BLaER1 (cell line): ENCODE measurements at regions not wholly inside any gene's neighbourhood (a gene's known extent, or its start where the extent isn't known, plus 50 kb on each side); places are given as distances from the start of the nearest gene placed in this dataset.
A peak's percentile ranks its signal among the peaks of the same experiment; 100 is the strongest.

Experiments
- H3K27ac ChIP-seq: shearing (Covaris generic); formaldehyde crosslinking; 2 replicates; pipeline ENCODE4 v1.8.1; 2022
- H3K27me3 ChIP-seq: shearing (Covaris generic); formaldehyde crosslinking; 2 replicates; pipeline ENCODE4 v1.8.1; 2022
- H3K36me3 ChIP-seq: shearing (Covaris generic); formaldehyde crosslinking; 2 replicates; pipeline ENCODE4 v1.8.1; 2022
- H3K4me1 ChIP-seq: shearing (Covaris generic); formaldehyde crosslinking; 2 replicates; pipeline ENCODE4 v1.8.1; 2022
- H3K4me2 ChIP-seq: shearing (Covaris generic); formaldehyde crosslinking; 2 replicates; pipeline ENCODE4 v1.8.1; 2022
- H3K4me3 ChIP-seq: shearing (Covaris generic); formaldehyde crosslinking; 2 replicates; pipeline ENCODE4 v1.8.1; 2022
- H3K9ac ChIP-seq: shearing (Covaris generic); formaldehyde crosslinking; 2 replicates; pipeline ENCODE4 v1.8.1; 2022
- H3K9me3 ChIP-seq: shearing (Covaris generic); formaldehyde crosslinking; 2 replicates; pipeline ENCODE4 v1.8.1; 2022
- H4K20me1 ChIP-seq: shearing (Covaris generic); formaldehyde crosslinking; 2 replicates; pipeline ENCODE4 v1.8.1; 2022
- Cebpa-rat ChIP-seq: shearing (Covaris generic); IDR thresholded peaks from 2 replicates; pipeline ENCODE4 v1.8.1; 2022

- Histone ChIP-seq H4K20me1 (no peaks in the 10 kb centered on the region), H3K9me3 (no peaks in the 10 kb centered on the region), H3K4me3 (no peak overlapping the region), H3K9ac (no peak overlapping the region), H3K27me3 (no peaks in the 10 kb centered on the region), H3K36me3 (no peaks in the 10 kb centered on the region), H3K27ac (no peak overlapping the region), H3K4me2 (no peak overlapping the region), H3K4me1 (no peaks in the 10 kb centered on the region)
- no peak for TF ChIP-seq Cebpa-rat
Observed at GRCh38 chr14:56461276-56462275, 118.0 kb upstream of the TMEM260 start.

- Histone ChIP-seq H3K27me3 (no peaks in the 10 kb centered on the region), H3K27ac (no peak overlapping the region), H3K9me3 (no peaks in the 10 kb centered on the region), H3K4me3 (no peak overlapping the region), H3K4me1 (no peaks in the 10 kb centered on the region), H3K36me3 (no peaks in the 10 kb centered on the region), H4K20me1 (no peaks in the 10 kb centered on the region), H3K9ac (no peak overlapping the region), H3K4me2 (no peak overlapping the region)
- no peak for TF ChIP-seq Cebpa-rat
Observed at GRCh38 chr14:56463271-56463890, 116.2 kb upstream of the TMEM260 start.

- no peaks in the 10 kb centered on the region for H3K36me3 ChIP-seq
- H3K4me2 ChIP-seq: no peak overlapping the region
- H3K4me3 ChIP-seq: no peak overlapping the region
- H3K9me3 ChIP-seq: peaks cover 5% of the 10 kb centered on the region; the same call in 1 of the 2 replicates
- no peaks in the 10 kb centered on the region for H3K4me1 ChIP-seq
- H3K27ac ChIP-seq: no peak overlapping the region
- H3K9ac ChIP-seq: no peak overlapping the region
- TF ChIP-seq Cebpa-rat: no peak
- no peaks in the 10 kb centered on the region for H4K20me1 ChIP-seq
- no peaks in the 10 kb centered on the region for H3K27me3 ChIP-seq
Observed at GRCh38 chr14:56471056-56471455, 108.5 kb upstream of the TMEM260 start.

- Histone ChIP-seq H3K9ac (no peak overlapping the region), H3K27ac (no peak overlapping the region), H3K36me3 (no peaks in the 10 kb centered on the region), H3K27me3 (no peaks in the 10 kb centered on the region), H3K4me3 (no peak overlapping the region), H3K9me3 (no peaks in the 10 kb centered on the region), H3K4me2 (no peak overlapping the region), H4K20me1 (no peaks in the 10 kb centered on the region), H3K4me1 (peaks cover 4% of the 10 kb centered on the region; the same call in 1 of the 2 replicates)
- TF ChIP-seq Cebpa-rat: no peak
Observed at GRCh38 chr14:56474419-56475022, 105.1 kb upstream of the TMEM260 start.

GRCh38 chr14:56482310-56482911 is 97.2 kb upstream of the TMEM260 start:
- H3K4me3 ChIP-seq: no peak overlapping the region
- no peaks in the 10 kb centered on the region for H3K27me3 ChIP-seq
- no peaks in the 10 kb centered on the region for H4K20me1 ChIP-seq
- no peak overlapping the region for H3K4me2 ChIP-seq
- H3K9me3 ChIP-seq: no peaks in the 10 kb centered on the region
- peak; percentile 74; the same call in 1 of the 2 replicates for TF ChIP-seq Cebpa-rat
- H3K36me3 ChIP-seq: no peaks in the 10 kb centered on the region
- no peak overlapping the region for H3K9ac ChIP-seq
- peaks cover 4% of the 10 kb centered on the region; the same call in 1 of the 2 replicates for H3K4me1 ChIP-seq
- no peak overlapping the region for H3K27ac ChIP-seq

- no peak for TF ChIP-seq Cebpa-rat
- Histone ChIP-seq H3K9ac (no peak overlapping the region), H3K4me1 (peaks cover 15% of the 10 kb centered on the region), H3K27me3 (no peaks in the 10 kb centered on the region), H4K20me1 (no peaks in the 10 kb centered on the region), H3K9me3 (no peaks in the 10 kb centered on the region), H3K36me3 (no peaks in the 10 kb centered on the region), H3K4me2 (no peak overlapping the region), H3K4me3 (no peak overlapping the region), H3K27ac (no peak overlapping the region)
Observed at GRCh38 chr14:56487090-56487667, 92.4 kb upstream of the TMEM260 start.

- no peak overlapping the region for H3K9ac ChIP-seq
- TF ChIP-seq Cebpa-rat: no peak
- H3K4me1 ChIP-seq: peaks cover 18% of the 10 kb centered on the region
- no peaks in the 10 kb centered on the region for H3K36me3 ChIP-seq
- H3K27me3 ChIP-seq: no peaks in the 10 kb centered on the region
- no peaks in the 10 kb centered on the region for H4K20me1 ChIP-seq
- H3K4me2 ChIP-seq: no peak overlapping the region
- H3K4me3 ChIP-seq: no peak overlapping the region
- no peaks in the 10 kb centered on the region for H3K9me3 ChIP-seq
- H3K27ac ChIP-seq: no peak overlapping the region
Observed at GRCh38 chr14:56487761-56488160, 91.8 kb upstream of the TMEM260 start.

- Histone ChIP-seq H3K27ac (no peak overlapping the region), H4K20me1 (no peaks in the 10 kb centered on the region), H3K36me3 (no peaks in the 10 kb centered on the region), H3K9me3 (no peaks in the 10 kb centered on the region), H3K4me2 (no peak overlapping the region), H3K4me3 (no peak overlapping the region), H3K27me3 (no peaks in the 10 kb centered on the region), H3K4me1 (peaks cover 18% of the 10 kb centered on the region), H3K9ac (no peak overlapping the region)
- no peak for TF ChIP-seq Cebpa-rat
Observed at GRCh38 chr14:56488306-56488705, 91.3 kb upstream of the TMEM260 start.

GRCh38 chr14:56490379-56490778 is 89.2 kb upstream of the TMEM260 start:
- Histone ChIP-seq H3K9ac (no peak overlapping the region), H3K4me3 (no peak overlapping the region), H3K36me3 (no peaks in the 10 kb centered on the region), H3K27ac (no peak overlapping the region), H3K4me2 (no peak overlapping the region), H3K4me1 (peaks cover 18% of the 10 kb centered on the region), H4K20me1 (no peaks in the 10 kb centered on the region), H3K27me3 (no peaks in the 10 kb centered on the region), H3K9me3 (no peaks in the 10 kb centered on the region)
- no peak for TF ChIP-seq Cebpa-rat
